Endodermal cell (in vitro differentiated cells): ENCODE measurements at regions not wholly inside any gene's neighbourhood (a gene's known extent, or its start where the extent isn't known, plus 50 kb on each side); places are given as distances from the start of the nearest gene placed in this dataset.

Experiments used
- DNase-seq: peaks from one replicate; pipeline ENCODE4 v3.0.0-alpha.2; 2017
- H3K27ac ChIP-seq: 2 replicates; pipeline ENCODE4 v1.5.1; 2013; ENCODE audit warnings: mild to moderate bottlenecking, low read depth, low read length, moderate library complexity
- H3K27me3 ChIP-seq: 2 replicates; pipeline ENCODE4 v1.6.1; 2013; ENCODE audit warnings: mild to moderate bottlenecking, low read length, moderate library complexity; ENCODE audit not compliant: insufficient read depth, control insufficient read depth, poor library complexity, severe bottlenecking
- H3K36me3 ChIP-seq: 2 replicates; pipeline ENCODE4 v1.7.0; 2013; ENCODE audit warnings: mild to moderate bottlenecking, low read length, moderate library complexity; ENCODE audit not compliant: control insufficient read depth, insufficient read depth
- H3K4me1 ChIP-seq: one replicate; pipeline ENCODE4 v1.7.0; 2013; ENCODE audit warnings: low read length; ENCODE audit not compliant: control insufficient read depth, insufficient read depth
- H3K4me3 ChIP-seq: 2 replicates; pipeline ENCODE4 v1.5.1; 2013; ENCODE audit warnings: mild to moderate bottlenecking, low read length, moderate library complexity
- H3K9ac ChIP-seq: 2 replicates; pipeline ENCODE4 v1.6.1; 2013; ENCODE audit warnings: mild to moderate bottlenecking, low read length, moderate library complexity; ENCODE audit not compliant: poor library complexity, severe bottlenecking; ENCODE audit errors: extremely low read depth
- H3K9me3 ChIP-seq: 2 replicates; pipeline ENCODE4 v1.6.1; 2013; ENCODE audit warnings: mild to moderate bottlenecking, low read length, moderate library complexity; ENCODE audit not compliant: control insufficient read depth
- H3K27ac Mint-ChIP-seq: 2 replicates; pipeline ENCODE4 v1.8.0; 2020; ENCODE audit warnings: mixed read lengths
- H3K27me3 Mint-ChIP-seq: 2 replicates; pipeline ENCODE4 v1.8.0; 2021; ENCODE audit warnings: mild to moderate bottlenecking, mixed read lengths; ENCODE audit not compliant: insufficient read depth
- H3K36me3 Mint-ChIP-seq: 2 replicates; pipeline ENCODE4 v1.8.0; 2020; ENCODE audit warnings: low read depth, mixed read lengths
- H3K4me1 Mint-ChIP-seq: 2 replicates; pipeline ENCODE4 v1.8.0; 2020; ENCODE audit warnings: mixed read lengths
- H3K4me3 Mint-ChIP-seq: 2 replicates; pipeline ENCODE4 v1.8.0; 2020; ENCODE audit warnings: mild to moderate bottlenecking, moderate library complexity, mixed read lengths
- H3K9me3 Mint-ChIP-seq: 2 replicates; pipeline ENCODE4 v1.8.0; 2020; ENCODE audit warnings: mild to moderate bottlenecking, mixed read lengths
- CTCF ChIP-seq: fragments of 200-600 bp; sonication (generic); conservative IDR thresholded peaks from 2 replicates; pipeline ENCODE4 v1.5.0; 2021; ENCODE audit warnings: antibody characterized with exemption, mild to moderate bottlenecking
- WGBS, 2 experiments: methylation state at CpG; one replicate each; pipeline versions ENCODE4 v1.1.5 to v1.1.7; 2013; ENCODE audit warnings: missing lambda C conversion rate in 2 of 2, mixed read lengths in 1 of 2; ENCODE audit not compliant: insufficient coverage in 1 of 2, insufficient read length in 1 of 2; 5-methylcytosine and 5-hydroxymethylcytosine counted together

GRCh38 chr11:112753706-112754105, 207.5 kb upstream of the NCAM1 start:
- DNase-seq, result no peak
- TF ChIP-seq CTCF, result no peak
- H3K4me1 ChIP-seq, result no peaks in the 10 kb centered on the region
- no peak overlapping the region for H3K4me3 Mint-ChIP-seq
- H3K27me3 ChIP-seq, result no peaks in the 10 kb centered on the region
- H3K9me3 ChIP-seq, result no peaks in the 10 kb centered on the region
- no peak overlapping the region for H3K4me3 ChIP-seq
- no peak overlapping the region for H3K27ac ChIP-seq
- 92 to 100% methylated on average over 2 of the region's 2 CpGs for WGBS, 2 experiments
- no peak overlapping the region for H3K9ac ChIP-seq
- H3K9me3 Mint-ChIP-seq, result no peaks in the 10 kb centered on the region
- peaks cover 15% of the 10 kb centered on the region for H3K4me1 Mint-ChIP-seq
- H3K36me3 Mint-ChIP-seq, result no peaks in the 10 kb centered on the region
- H3K27ac Mint-ChIP-seq, result no peak overlapping the region
- H3K27me3 Mint-ChIP-seq, result peaks cover 8% of the 10 kb centered on the region
- H3K36me3 ChIP-seq, result no peaks in the 10 kb centered on the region

GRCh38 chr11:112759418-112759817, 201.8 kb upstream of the NCAM1 start:
- Histone ChIP-seq H3K36me3 (no peaks in the 10 kb centered on the region), H3K27ac (no peak overlapping the region), H3K9me3 (no peaks in the 10 kb centered on the region), H3K9ac (no peak overlapping the region), H3K27me3 (no peaks in the 10 kb centered on the region), H3K4me3 (no peak overlapping the region), H3K4me1 (no peaks in the 10 kb centered on the region)
- H3K4me1 Mint-ChIP-seq, result peaks cover 2% of the 10 kb centered on the region
- no peaks in the 10 kb centered on the region for H3K36me3 Mint-ChIP-seq
- no peak for TF ChIP-seq CTCF
- DNase-seq, result no peak
- WGBS, 2 experiments, result 88% methylated on average over 2 of the region's 2 CpGs; no CpG with 5 or more reads in 1 of the 2 experiments
- H3K4me3 Mint-ChIP-seq, result no peak overlapping the region
- peaks cover 4% of the 10 kb centered on the region for H3K27me3 Mint-ChIP-seq
- H3K9me3 Mint-ChIP-seq, result no peaks in the 10 kb centered on the region
- H3K27ac Mint-ChIP-seq, result no peak overlapping the region

DNA sequence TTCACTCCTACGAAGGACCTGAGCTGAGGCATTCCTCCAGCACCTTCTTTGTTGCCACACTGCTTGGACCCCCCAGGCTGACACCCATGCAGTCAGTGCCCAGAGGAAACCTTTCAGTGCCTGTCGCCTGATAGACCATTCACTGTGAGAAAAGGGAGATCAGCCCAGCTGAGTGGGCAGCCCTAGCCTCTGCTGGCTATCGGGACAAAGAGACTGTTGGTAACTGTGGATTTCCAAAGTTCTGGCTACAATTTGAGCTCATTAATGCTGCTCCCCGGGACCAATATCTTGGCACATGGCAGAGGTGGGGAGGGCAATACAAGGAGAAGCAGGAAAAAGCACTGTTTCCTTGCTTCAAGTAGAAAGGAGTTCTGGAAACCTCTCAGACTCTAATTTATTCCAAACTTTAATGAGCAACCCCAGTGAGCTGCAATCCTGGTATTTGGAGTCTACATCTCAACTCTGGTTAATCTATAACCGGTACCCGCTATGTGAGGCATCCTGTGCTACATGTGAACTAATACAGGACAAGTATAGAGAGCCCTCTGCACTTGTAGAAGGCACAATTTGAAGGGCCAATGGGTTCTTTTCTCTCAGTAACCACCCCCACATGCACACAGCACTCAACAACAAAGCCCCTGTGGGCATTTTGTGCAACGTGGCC, 200.7 kb upstream of the NCAM1 start:
- H3K27me3 Mint-ChIP-seq, result peaks cover 4% of the 10 kb centered on the region
- H3K4me1 Mint-ChIP-seq, result peaks cover 2% of the 10 kb centered on the region
- no peaks in the 10 kb centered on the region for H3K36me3 Mint-ChIP-seq
- H3K27ac Mint-ChIP-seq, result no peak overlapping the region
- H3K4me3 Mint-ChIP-seq, result no peak overlapping the region
- 94 to 98% methylated on average over 5 to 7 of the region's 7 CpGs for WGBS, 2 experiments
- no peaks in the 10 kb centered on the region for H3K9me3 Mint-ChIP-seq
- Histone ChIP-seq H3K9me3 (no peaks in the 10 kb centered on the region), H3K27me3 (no peaks in the 10 kb centered on the region), H3K9ac (no peak overlapping the region), H3K27ac (no peak overlapping the region), H3K36me3 (no peaks in the 10 kb centered on the region), H3K4me3 (no peak overlapping the region), H3K4me1 (no peaks in the 10 kb centered on the region)
- no peak for DNase-seq
- no peak for TF ChIP-seq CTCF
